HEK293 (cell line): ENCODE measurements at regions not wholly inside any gene's neighbourhood (a gene's known extent, or its start where the extent isn't known, plus 50 kb on each side); places are given as distances from the start of the nearest gene placed in this dataset.

Experiments used
- ATF2 ChIP-seq: fragments of 450-650 bp; formaldehyde crosslinking; IDR thresholded peaks from 2 replicates; pipeline ENCODE4 v1.5.1; 2016; ENCODE audit warnings: missing biosample characterization, missing genetic modification characterization, low read depth
- BCL11A ChIP-seq: fragments of 450-650 bp; formaldehyde crosslinking; IDR thresholded peaks from 2 replicates; pipeline ENCODE4 v1.5.1; 2016; ENCODE audit warnings: low read depth, missing biosample characterization, missing genetic modification characterization
- ZNF184 ChIP-seq: fragments of 450-650 bp; IDR thresholded peaks from 2 replicates; pipeline ENCODE4 v1.5.1; 2018; ENCODE audit warnings: missing biosample characterization, mild to moderate bottlenecking, missing genetic modification characterization
- TF ChIP-seq, protein P1 (sequence below): fragments of 450-650 bp; formaldehyde crosslinking; IDR thresholded peaks from 2 replicates; pipeline ENCODE4 v1.5.1; 2016; ENCODE audit warnings: missing biosample characterization, missing genetic modification characterization

DNA sequence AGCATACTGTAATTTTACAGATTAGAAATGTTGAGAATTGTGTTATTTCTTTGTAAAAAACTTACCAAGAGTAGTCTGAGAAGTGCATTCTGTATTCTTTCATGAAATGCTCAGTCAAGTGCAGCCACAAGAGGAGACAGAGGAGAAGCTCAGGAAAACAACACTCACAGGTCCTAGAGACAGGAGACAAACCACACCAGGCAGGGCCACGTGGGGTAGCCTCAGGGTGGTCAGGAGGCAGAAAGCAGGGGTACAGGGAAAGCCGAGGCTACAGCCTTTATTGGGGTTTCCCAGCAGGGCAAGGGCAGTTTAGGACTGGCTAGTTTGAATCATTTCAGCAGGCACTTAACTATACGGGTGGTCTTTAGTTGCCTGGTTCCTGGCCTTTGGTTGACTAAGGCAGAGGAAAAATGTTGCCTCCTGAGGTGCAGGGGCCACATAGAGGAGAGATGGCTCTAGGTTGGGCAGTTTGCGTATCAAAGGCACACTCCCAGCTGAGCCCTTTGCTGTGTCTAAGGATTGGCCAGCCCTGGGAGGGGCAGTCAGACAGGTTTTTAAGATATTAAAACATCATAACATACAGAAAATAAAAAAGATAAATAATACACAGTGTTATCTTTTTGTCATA, 230.9 kb upstream of the ANKRD55 start:
- TF ChIP-seq, protein P1, sequence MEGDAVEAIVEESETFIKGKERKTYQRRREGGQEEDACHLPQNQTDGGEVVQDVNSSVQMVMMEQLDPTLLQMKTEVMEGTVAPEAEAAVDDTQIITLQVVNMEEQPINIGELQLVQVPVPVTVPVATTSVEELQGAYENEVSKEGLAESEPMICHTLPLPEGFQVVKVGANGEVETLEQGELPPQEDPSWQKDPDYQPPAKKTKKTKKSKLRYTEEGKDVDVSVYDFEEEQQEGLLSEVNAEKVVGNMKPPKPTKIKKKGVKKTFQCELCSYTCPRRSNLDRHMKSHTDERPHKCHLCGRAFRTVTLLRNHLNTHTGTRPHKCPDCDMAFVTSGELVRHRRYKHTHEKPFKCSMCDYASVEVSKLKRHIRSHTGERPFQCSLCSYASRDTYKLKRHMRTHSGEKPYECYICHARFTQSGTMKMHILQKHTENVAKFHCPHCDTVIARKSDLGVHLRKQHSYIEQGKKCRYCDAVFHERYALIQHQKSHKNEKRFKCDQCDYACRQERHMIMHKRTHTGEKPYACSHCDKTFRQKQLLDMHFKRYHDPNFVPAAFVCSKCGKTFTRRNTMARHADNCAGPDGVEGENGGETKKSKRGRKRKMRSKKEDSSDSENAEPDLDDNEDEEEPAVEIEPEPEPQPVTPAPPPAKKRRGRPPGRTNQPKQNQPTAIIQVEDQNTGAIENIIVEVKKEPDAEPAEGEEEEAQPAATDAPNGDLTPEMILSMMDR (tag by site-specific recombination): no peak
- no peak for TF ChIP-seq BCL11A (tag by site-specific recombination)
- TF ChIP-seq ZNF184 (tag by site-specific recombination): no peak
- no peak for TF ChIP-seq ATF2 (tag by site-specific recombination)
